A549 (cell line): ENCODE measurements at regions not wholly inside any gene's neighbourhood (a gene's known extent, or its start where the extent isn't known, plus 50 kb on each side); places are given as distances from the start of the nearest gene placed in this dataset.

ENCODE experiments used
- ATAC-seq, 2 experiments: fragments of 200-7000 bp in 1 of 2; fragments of >200 bp in 1 of 2; cut with Nextera tagmentation in 1 of 2; cut with Tn5 transposase in 1 of 2; 3 replicates each; pipeline versions ENCODE4 v1.8.0 to v1.9.1; 2018 to 2020; ENCODE audit warnings: mild to moderate bottlenecking in 1 of 2, moderate library complexity in 1 of 2
- CTCF ChIA-PET: fragments of 300-600 bp; sonication (Branson Sonifier 250); formaldehyde crosslinking; extraction: SDS; loops from one replicate; lab custom pipeline; 2021; ENCODE audit warnings: antibody characterized with exemption, inconsistent platforms; lab: Yijun Ruan, JAX
- POLR2A ChIA-PET: fragments of 350-600 bp; formaldehyde crosslinking; extraction: SDS; loops from one replicate; lab custom pipeline; 2021; ENCODE audit warnings: antibody characterized with exemption, inconsistent platforms; lab: Yijun Ruan, JAX
- DNase-seq, 2 experiments: peaks; one replicate each; pipeline versions ENCODE4 v3.0.0 to v3.0.0-alpha.2; 2011 to 2016; ENCODE audit warnings: low read depth in 1 of 2, low spot score in 1 of 2
- FAIRE-seq: peaks from 2 replicates; lab custom pipeline; 2011; peaks lifted over from hg19 to GRCh38; lab: Jason Lieb, UNC
- H3K27ac ChIP-seq, 2 experiments: fragments of >200 bp; sonication (Bioruptor Twin); formaldehyde crosslinking; 3 replicates each; pipeline ENCODE4 v1.5.1; 2016 to 2017
- H3K4me1 ChIP-seq: fragments of >200 bp; sonication (Bioruptor Twin); formaldehyde crosslinking; 3 replicates; pipeline ENCODE4 v1.6.1; 2016
- H3K4me2 ChIP-seq: fragments of >200 bp; sonication (Bioruptor Twin); formaldehyde crosslinking; 3 replicates; pipeline ENCODE4 v1.6.1; 2016
- H3K4me3 ChIP-seq: fragments of >200 bp; sonication (Bioruptor Twin); formaldehyde crosslinking; 3 replicates; pipeline ENCODE4 v1.5.1; 2016
- H3K9me3 ChIP-seq: fragments of >200 bp; sonication (Bioruptor Twin); formaldehyde crosslinking; 3 replicates; pipeline ENCODE4 v1.6.1; 2016
- BCL3 ChIP-seq: fragments of >200 bp; sonication (Bioruptor Twin); formaldehyde crosslinking; IDR thresholded peaks from 3 replicates; pipeline ENCODE4 v1.6.1; 2016
- CHD4 ChIP-seq: fragments of 200-600 bp; sonication (generic); IDR thresholded peaks from 2 replicates; pipeline ENCODE4 v1.6.1; 2016; ENCODE audit warnings: antibody characterized with exemption, mild to moderate bottlenecking, borderline replicate concordance
- CTCF ChIP-seq: fragments of >200 bp; sonication (Bioruptor Twin); formaldehyde crosslinking; IDR thresholded peaks from 3 replicates; pipeline ENCODE4 v1.5.1; 2016
- EHF ChIP-seq: fragments of 250-450 bp; sonication (Bioruptor Pico); IDR thresholded peaks from 2 replicates; pipeline ENCODE4 v1.5.0; 2020; ENCODE audit warnings: mild to moderate bottlenecking
- ELK1 ChIP-seq: fragments of 150-350 bp; IDR thresholded peaks from 2 replicates; pipeline ENCODE4 v1.6.1; 2014; ENCODE audit warnings: low read depth, mild to moderate bottlenecking, low read length
- ESRRA ChIP-seq: fragments of 150-350 bp; IDR thresholded peaks from 2 replicates; pipeline ENCODE4 v1.6.1; 2014; ENCODE audit warnings: mild to moderate bottlenecking, low read length, borderline replicate concordance
- FOSB ChIP-seq: fragments of 250-450 bp; sonication (Bioruptor Pico); IDR thresholded peaks from 2 replicates; pipeline ENCODE4 v1.5.0; 2020; ENCODE audit warnings: mild to moderate bottlenecking, moderate library complexity
- HOXB13 ChIP-seq: fragments of 250-450 bp; sonication (Bioruptor Pico); IDR thresholded peaks from 2 replicates; pipeline ENCODE4 v1.5.0; 2020; ENCODE audit warnings: low read depth, mild to moderate bottlenecking, moderate library complexity
- JUN ChIP-seq, 2 experiments: fragments of >200 bp; sonication (Bioruptor Twin); formaldehyde crosslinking; IDR thresholded peaks; 2 replicates in 1 of 2; 3 replicates in 1 of 2; pipeline ENCODE4 v1.6.1; 2016 to 2017
- JUNB ChIP-seq: fragments of >200 bp; sonication (Bioruptor Twin); formaldehyde crosslinking; IDR thresholded peaks from 2 replicates; pipeline ENCODE4 v1.6.1; 2016
- MAFK ChIP-seq: fragments of 450-650 bp; IDR thresholded peaks from 2 replicates; pipeline ENCODE4 v1.6.1; 2014; ENCODE audit not compliant: partially characterized antibody
- MAX ChIP-seq: IDR thresholded peaks from 2 replicates; pipeline ENCODE4 v1.6.1; 2012
- NPAS2 ChIP-seq: fragments of 250-450 bp; sonication (Bioruptor Pico); IDR thresholded peaks from 2 replicates; pipeline ENCODE4 v1.8.0; 2022; ENCODE audit warnings: mild to moderate bottlenecking, moderate library complexity, borderline replicate concordance
- POLR2A ChIP-seq: IDR thresholded peaks from 2 replicates; pipeline ENCODE4 v1.6.1; 2012; ENCODE audit warnings: mild to moderate bottlenecking, low read length
- RAD21 ChIP-seq, 2 experiments: fragments of >200 bp in 1 of 2; sonication (Bioruptor Twin) in 1 of 2; formaldehyde crosslinking in 1 of 2; IDR thresholded peaks in 1 of 2; conservative IDR thresholded peaks in 1 of 2; 2 replicates in 1 of 2; 3 replicates in 1 of 2; pipeline ENCODE4 v1.6.1; 2012 to 2018; ENCODE audit warnings: inconsistent platforms in 1 of 2
- RNF2 ChIP-seq: fragments of 200-600 bp; sonication (generic); IDR thresholded peaks from 2 replicates; pipeline ENCODE4 v1.6.1; 2016; ENCODE audit warnings: low read depth, mild to moderate bottlenecking, antibody characterized with exemption, moderate library complexity, borderline replicate concordance
- SMC3 ChIP-seq: fragments of >200 bp; sonication (Bioruptor Twin); formaldehyde crosslinking; IDR thresholded peaks from 3 replicates; pipeline ENCODE4 v1.6.1; 2018; ENCODE audit warnings: inconsistent platforms
- SREBF2 ChIP-seq: fragments of 450-650 bp; IDR thresholded peaks from 2 replicates; pipeline ENCODE4 v1.6.1; 2014; ENCODE audit warnings: mild to moderate bottlenecking, moderate library complexity
- ZC3H11A ChIP-seq: fragments of 450-650 bp; IDR thresholded peaks from 2 replicates; pipeline ENCODE4 v1.6.1; 2014; ENCODE audit warnings: antibody characterized with exemption, mild to moderate bottlenecking
- WGBS: methylation state at CpG from one replicate; pipeline ENCODE4 v1.1.6; 2017; ENCODE audit errors: missing lambda C conversion rate; 5-methylcytosine and 5-hydroxymethylcytosine counted together
- TF ChIP-seq, protein P1 (sequence below): fragments of >200 bp; sonication (Bioruptor Twin); formaldehyde crosslinking; IDR thresholded peaks from 2 replicates; pipeline ENCODE4 v1.6.1; 2016
- TF ChIP-seq, protein P2 (sequence below): IDR thresholded peaks from 2 replicates; pipeline ENCODE4 v1.6.1; 2012; ENCODE audit warnings: low read depth, borderline replicate concordance
- TF ChIP-seq, protein P3 (sequence below): IDR thresholded peaks from 2 replicates; pipeline ENCODE4 v1.6.1; 2012

DNA sequence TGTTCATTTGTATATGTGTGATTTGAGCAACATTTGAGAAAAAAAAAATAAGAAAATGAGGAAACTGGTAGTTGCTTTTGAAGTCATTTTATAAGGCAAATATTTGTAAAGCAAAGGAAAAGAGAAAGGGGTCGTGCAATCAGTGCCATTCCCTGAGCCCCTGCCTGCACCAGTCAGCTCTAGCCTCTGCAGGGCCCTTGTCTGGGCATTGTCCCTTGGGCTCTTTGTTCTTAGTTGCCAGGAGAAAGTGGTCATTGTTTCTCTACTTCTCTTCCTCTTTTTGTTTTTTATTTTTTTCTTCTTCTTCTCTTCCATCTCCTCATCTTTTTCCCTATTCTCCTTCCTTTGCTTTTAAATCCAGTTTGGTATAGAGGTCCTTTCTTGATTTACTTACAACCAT lies 175.3 kb upstream of the CREB1 start:
- WGBS = 41% methylated on average over 1 of the region's 1 CpG
- CTCF ChIA-PET = interaction anchor here (2.8 kb wide), 1 partner anchor 11 kb away, joined by 11 read pairs; no protein-coding TSS in a partner anchor

DNA sequence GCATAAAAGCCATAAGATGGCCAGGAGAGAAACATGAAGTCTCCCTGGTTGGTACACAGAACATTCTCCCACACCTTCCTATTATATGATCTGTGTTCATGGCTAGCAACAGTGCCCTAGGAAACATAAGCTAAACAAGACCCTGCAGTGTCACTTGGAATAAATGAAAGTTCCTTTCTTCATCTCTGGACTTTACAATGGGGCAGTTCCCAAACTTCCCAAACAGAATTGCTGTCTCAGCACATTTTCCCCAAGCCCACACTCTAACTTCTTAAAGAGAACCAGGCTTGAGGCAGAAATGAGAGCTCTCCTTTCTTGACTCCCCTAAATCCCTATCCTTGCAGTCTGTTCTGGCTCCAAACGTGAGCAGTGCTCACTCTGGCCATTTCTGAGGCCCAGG lies 173.2 kb upstream of the CREB1 start:
- POLR2A ChIA-PET = no interaction called here

More for the DNA sequence above, 175.3 kb upstream of the CREB1 start:
- no peak for DNase-seq
- no peak for ATAC-seq
- POLR2A ChIA-PET = no interaction called here
- no peak overlapping the region for H3K4me2 ChIP-seq
- TF ChIP-seq CHD4 (no peak), NPAS2 (CRISPR knock-in tag) (no peak), SREBF2 (no peak), RNF2 (no peak), SMC3 (no peak), JUN (IDR thresholded peaks at IDR 0.05) (no peak), ELK1 (no peak), CTCF (no peak), MAX (no peak), BCL3 (no peak)
- TF ChIP-seq, protein P1, sequence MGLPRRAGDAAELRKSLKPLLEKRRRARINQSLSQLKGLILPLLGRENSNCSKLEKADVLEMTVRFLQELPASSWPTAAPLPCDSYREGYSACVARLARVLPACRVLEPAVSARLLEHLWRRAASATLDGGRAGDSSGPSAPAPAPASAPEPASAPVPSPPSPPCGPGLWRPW = no peak
- TF ChIP-seq, all 56 proteins: peak for 0
- Histone ChIP-seq H3K4me1 (0 out of 3 replicates have a peak, but pooled peaks cover 3% of the 10 kb centered on the region), H3K4me3 (no peak overlapping the region), H3K9me3 (no peaks in the 10 kb centered on the region), H3K27ac (no peak overlapping the region)
- no peak for FAIRE-seq

GRCh38 chr2:207357216-207357615 lies 172.5 kb upstream of the CREB1 start:
- ATAC-seq (no peak), DNase-seq (no peak), FAIRE-seq (no peak)
- ChIA-PET CTCF (no interaction called here), POLR2A (no interaction called here)
- Histone ChIP-seq H3K4me1 (0 out of 3 replicates have a peak, but pooled peaks cover 3% of the 10 kb centered on the region), H3K4me3 (no peak overlapping the region), H3K9me3 (0 out of 3 replicates have a peak, but pooled peaks cover 8% of the 10 kb centered on the region), H3K27ac (no peak overlapping the region), H3K4me2 (no peak overlapping the region)
- WGBS = 54% methylated on average over 2 of the region's 2 CpGs
- no peak for TF ChIP-seq RAD21 (conservative IDR thresholded peaks at IDR 0.05 in 1 of 2, IDR thresholded peaks at IDR 0.05 in 1 of 2)
- TF ChIP-seq CHD4 = no peak
- no peak for TF ChIP-seq JUNB
- no peak for TF ChIP-seq JUN (IDR thresholded peaks at IDR 0.05)
- TF ChIP-seq, protein P2, sequence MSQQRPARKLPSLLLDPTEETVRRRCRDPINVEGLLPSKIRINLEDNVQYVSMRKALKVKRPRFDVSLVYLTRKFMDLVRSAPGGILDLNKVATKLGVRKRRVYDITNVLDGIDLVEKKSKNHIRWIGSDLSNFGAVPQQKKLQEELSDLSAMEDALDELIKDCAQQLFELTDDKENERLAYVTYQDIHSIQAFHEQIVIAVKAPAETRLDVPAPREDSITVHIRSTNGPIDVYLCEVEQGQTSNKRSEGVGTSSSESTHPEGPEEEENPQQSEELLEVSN = no peak
- TF ChIP-seq FOSB (CRISPR knock-in tag) = no peak
- no peak for TF ChIP-seq BCL3
- no peak for TF ChIP-seq POLR2A
- TF ChIP-seq ZC3H11A = no peak
- TF ChIP-seq ESRRA = no peak
- TF ChIP-seq HOXB13 (CRISPR knock-in tag) = no peak
- TF ChIP-seq, protein P3, sequence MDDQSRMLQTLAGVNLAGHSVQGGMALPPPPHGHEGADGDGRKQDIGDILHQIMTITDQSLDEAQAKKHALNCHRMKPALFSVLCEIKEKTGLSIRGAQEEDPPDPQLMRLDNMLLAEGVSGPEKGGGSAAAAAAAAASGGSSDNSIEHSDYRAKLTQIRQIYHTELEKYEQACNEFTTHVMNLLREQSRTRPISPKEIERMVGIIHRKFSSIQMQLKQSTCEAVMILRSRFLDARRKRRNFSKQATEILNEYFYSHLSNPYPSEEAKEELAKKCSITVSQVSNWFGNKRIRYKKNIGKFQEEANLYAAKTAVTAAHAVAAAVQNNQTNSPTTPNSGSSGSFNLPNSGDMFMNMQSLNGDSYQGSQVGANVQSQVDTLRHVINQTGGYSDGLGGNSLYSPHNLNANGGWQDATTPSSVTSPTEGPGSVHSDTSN = no peak

More for the DNA sequence above, 173.2 kb upstream of the CREB1 start:
- 12% methylated on average over 1 of the region's 1 CpG for WGBS
- Histone ChIP-seq H3K4me3 (no peak overlapping the region), H3K4me1 (0 out of 3 replicates have a peak, but pooled peaks cover 3% of the 10 kb centered on the region), H3K27ac (no peak overlapping the region), H3K9me3 (0 out of 3 replicates have a peak, but pooled peaks cover 8% of the 10 kb centered on the region), H3K4me2 (no peak overlapping the region)
- FAIRE-seq (no peak), DNase-seq (no peak), ATAC-seq (no peak)
- CTCF ChIA-PET = no interaction called here
- TF ChIP-seq MAFK (peak; percentile 97), BCL3 (no peak), EHF (no peak), FOSB (CRISPR knock-in tag) (no peak)
